Spleen (tissue), 11 donors: ENCODE measurements at regions not wholly inside any gene's neighbourhood (a gene's known extent, or its start where the extent isn't known, plus 50 kb on each side); places are given as distances from the start of the nearest gene placed in this dataset.

Experiments
- DNase-seq: peaks from one replicate; pipeline ENCODE4 v3.0.0-alpha.2; 2020
- H3K27ac ChIP-seq, 8 donors: fragments of 200-600 bp; sonication (generic) in 7 of 8; 1 replicate in 4 of 8; 2 replicates in 4 of 8; pipeline versions ENCODE4 v1.5.0 to v1.8.0; 2016 to 2021; ENCODE audit warnings: inconsistent platforms in 4 of 8, mild to moderate bottlenecking in 4 of 8, moderate library complexity in 1 of 8
- H3K27me3 ChIP-seq, 7 donors: fragments of 200-600 bp; sonication (generic) in 6 of 7; replicated peaks in 1 of 7; 1 replicate in 4 of 7; 2 replicates in 3 of 7; pipeline versions ENCODE4 v1.5.0 to v1.8.0; 2016 to 2021; ENCODE audit warnings: inconsistent platforms in 3 of 7, mild to moderate bottlenecking in 1 of 7
- H3K36me3 ChIP-seq, 6 donors: fragments of 200-600 bp; sonication (generic) in 5 of 6; 1 replicate in 4 of 6; 2 replicates in 2 of 6; pipeline versions ENCODE4 v1.5.0 to v1.8.0; 2016 to 2021; ENCODE audit warnings: inconsistent platforms in 2 of 6
- H3K4me1 ChIP-seq, 6 donors: fragments of 200-600 bp; sonication (generic) in 5 of 6; 1 replicate in 3 of 6; 2 replicates in 3 of 6; pipeline versions ENCODE4 v1.5.0 to v1.8.0; 2016 to 2021; ENCODE audit warnings: inconsistent platforms in 3 of 6
- H3K4me3 ChIP-seq, 8 donors: fragments of 200-600 bp; sonication (generic) in 7 of 8; 1 replicate in 4 of 8; 2 replicates in 4 of 8; pipeline versions ENCODE4 v1.5.0 to v1.8.0; 2016 to 2021; ENCODE audit warnings: inconsistent platforms in 4 of 8, mild to moderate bottlenecking in 4 of 8, moderate library complexity in 2 of 8
- H3K9me3 ChIP-seq, 8 donors: fragments of 200-600 bp; sonication (generic) in 7 of 8; 1 replicate in 4 of 8; 2 replicates in 4 of 8; pipeline versions ENCODE4 v1.5.0 to v1.8.0; 2016 to 2021; ENCODE audit warnings: inconsistent platforms in 4 of 8
- CTCF ChIP-seq, 11 experiments: fragments of 200-600 bp in 7 of 11; fragments of 450-650 bp in 4 of 11; sonication (generic) in 4 of 11; IDR thresholded peaks in 8 of 11; conservative IDR thresholded peaks in 3 of 11; 1 replicate in 7 of 11; 2 replicates in 4 of 11; pipeline versions ENCODE4 v1.4.0 to v1.8.0; 2016 to 2021; ENCODE audit warnings: antibody characterized with exemption in 11 of 11, inconsistent platforms in 4 of 11, mild to moderate bottlenecking in 1 of 11
- POLR2A ChIP-seq, 3 donors: fragments of 450-650 bp; IDR thresholded peaks; one replicate each; pipeline ENCODE4 v1.5.1; 2017; ENCODE audit warnings: antibody characterized with exemption in 3 of 3, mild to moderate bottlenecking in 1 of 3
- POLR2AphosphoS5 ChIP-seq, 3 donors: sonication (generic); formaldehyde crosslinking; IDR thresholded peaks; one replicate each; pipeline ENCODE4 v1.5.1; 2017; ENCODE audit warnings: antibody characterized with exemption in 3 of 3
- WGBS, 5 donors: extraction: QIAGEN DNeasy Blood & Tissue Kit in 3 of 5; methylation state at CpG; one replicate each; pipeline versions ENCODE4 v1.1.5 to v1.1.7; 2013 to 2018; 5-methylcytosine and 5-hydroxymethylcytosine counted together
- intact Hi-C: fragments of 100-400 bp; cut with DNase I; formaldehyde crosslinking; loops from one replicate; pipeline ENCODE4 v1.15.0; 2023; ENCODE audit warnings: low total_unique reads
- donor health status: healthy with polysubstance abuse.
- donor health status: DM: no; HTN: no; CAD: no; lungs with moderate emphysema.
- donor health status: DM: no; HTN: no; CAD: no.
- donor health status: Bipolar disorder and iron deficiency.
- donor health status: healthy.
- donor health status: DM: no; HTN: no; CAD: no.
- donor health status: DM: yes; HTN: yes; CAD: no.

GRCh38 chr1:194821091-194821490, 1634.7 kb upstream of the B3GALT2 start:
- no peak for TF ChIP-seq POLR2A (IDR thresholded peaks at IDR 0.05)
- no peak for TF ChIP-seq POLR2AphosphoS5 (IDR thresholded peaks at IDR 0.05)
- TF ChIP-seq CTCF (IDR thresholded peaks at IDR 0.05 in 8 of 11, conservative IDR thresholded peaks at IDR 0.05 in 3 of 11): no peak

GRCh38 chr1:194818674-194819073, 1632.3 kb upstream of the B3GALT2 start:
- H3K27me3 ChIP-seq: no peaks in the 10 kb centered on the region
- WGBS, 5 donors: 82 to 94% (median 86%) methylated on average over 2 of the region's 2 CpGs
- H3K36me3 ChIP-seq: no peaks in the 10 kb centered on the region
- TF ChIP-seq POLR2A (IDR thresholded peaks at IDR 0.05): no peak
- TF ChIP-seq POLR2AphosphoS5 (IDR thresholded peaks at IDR 0.05): no peak
- no peak for TF ChIP-seq CTCF (IDR thresholded peaks at IDR 0.05 in 8 of 11, conservative IDR thresholded peaks at IDR 0.05 in 3 of 11)
- DNase-seq: no peak
- no peak overlapping the region for H3K4me3 ChIP-seq
- H3K27ac ChIP-seq: no peak overlapping the region
- intact Hi-C loops: no loop called here
- no peaks in the 10 kb centered on the region for H3K9me3 ChIP-seq
- no peaks in the 10 kb centered on the region for H3K4me1 ChIP-seq

More at GRCh38 chr1:194821091-194821490, 1634.7 kb upstream of the B3GALT2 start:
- DNase-seq: no peak
- Histone ChIP-seq H3K36me3 (no peaks in the 10 kb centered on the region), H3K27me3 (no peaks in the 10 kb centered on the region), H3K27ac (no peak overlapping the region), H3K4me1 (no peaks in the 10 kb centered on the region), H3K4me3 (no peak overlapping the region), H3K9me3 (no peaks in the 10 kb centered on the region)
- 89 to 96% (median 93%) methylated on average over 1 of the region's 1 CpG for whole genome bisulfite sequencing, 5 donors
- intact Hi-C loops: no loop called here

- WGBS, 5 donors: 83 to 90% (median 86%) methylated on average over 2 of the region's 2 CpGs
Observed at GRCh38 chr1:194816859-194817258, 1630.4 kb upstream of the B3GALT2 start.

GRCh38 chr1:194813096-194813495, 1626.7 kb upstream of the B3GALT2 start:
- H3K36me3 ChIP-seq: no peaks in the 10 kb centered on the region
- intact Hi-C loops: no loop called here
- H3K27me3 ChIP-seq: no peaks in the 10 kb centered on the region
- TF ChIP-seq POLR2A (IDR thresholded peaks at IDR 0.05) (no peak), POLR2AphosphoS5 (IDR thresholded peaks at IDR 0.05) (no peak), CTCF (IDR thresholded peaks at IDR 0.05 in 8 of 11, conservative IDR thresholded peaks at IDR 0.05 in 3 of 11) (no peak)
- WGBS, 5 donors: 75 to 89% (median 78%) methylated on average over 1 of the region's 1 CpG
- DNase-seq: no peak
- no peaks in the 10 kb centered on the region for H3K9me3 ChIP-seq
- H3K27ac ChIP-seq: no peak overlapping the region
- H3K4me3 ChIP-seq: no peak overlapping the region
- H3K4me1 ChIP-seq: peaks cover 0 to 14% (median 3%) of the 10 kb centered on the region in 6 donors

More at GRCh38 chr1:194816859-194817258, 1630.4 kb upstream of the B3GALT2 start:
- no peaks in the 10 kb centered on the region for H3K4me1 ChIP-seq
- no peaks in the 10 kb centered on the region for H3K27me3 ChIP-seq
- intact Hi-C loops: no loop called here
- H3K27ac ChIP-seq: no peak overlapping the region
- no peak for TF ChIP-seq CTCF (IDR thresholded peaks at IDR 0.05 in 8 of 11, conservative IDR thresholded peaks at IDR 0.05 in 3 of 11)
- TF ChIP-seq POLR2A (IDR thresholded peaks at IDR 0.05): no peak
- no peak for TF ChIP-seq POLR2AphosphoS5 (IDR thresholded peaks at IDR 0.05)
- no peak for DNase-seq
- no peaks in the 10 kb centered on the region for H3K9me3 ChIP-seq
- H3K36me3 ChIP-seq: no peaks in the 10 kb centered on the region
- no peak overlapping the region for H3K4me3 ChIP-seq
